Prostate gland (tissue), 2 donors: ENCODE measurements at regions not wholly inside any gene's neighbourhood (a gene's known extent, or its start where the extent isn't known, plus 50 kb on each side); places are given as distances from the start of the nearest gene placed in this dataset.
A peak's percentile ranks its signal among the peaks of the same experiment; 100 is the strongest.

Source experiments
- DNase-seq: peaks from one replicate; pipeline ENCODE4 v3.0.0-alpha.2; 2019; ENCODE audit warnings: low spot score
- H3K27ac ChIP-seq, 2 donors: fragments of 200-600 bp; sonication (generic); 2 replicates each; pipeline ENCODE4 v1.5.1; 2017 to 2019
- H3K27me3 ChIP-seq: fragments of 200-600 bp; sonication (generic); replicated peaks from 2 replicates; pipeline ENCODE4 v1.5.1; 2019; ENCODE audit not compliant: insufficient read depth
- H3K36me3 ChIP-seq, 2 donors: fragments of 200-600 bp; sonication (generic); 1 replicate in 1 of 2; 2 replicates in 1 of 2; pipeline versions ENCODE4 v1.5.1 to v1.8.1; 2017 to 2019
- H3K4me1 ChIP-seq: fragments of 200-600 bp; sonication (generic); replicated peaks from 2 replicates; pipeline ENCODE4 v1.5.1; 2019
- H3K4me3 ChIP-seq, 2 donors: fragments of 200-600 bp; sonication (generic); 2 replicates each; pipeline ENCODE4 v1.5.1; 2017 to 2019
- H3K9me3 ChIP-seq: fragments of 200-600 bp; sonication (generic); 2 replicates; pipeline ENCODE4 v1.5.1; 2017
- CTCF ChIP-seq, 4 experiments: fragments of 200-600 bp in 2 of 4; fragments of 450-650 bp in 2 of 4; sonication (generic) in 2 of 4; IDR thresholded peaks; 1 replicate in 3 of 4; 2 replicates in 1 of 4; pipeline ENCODE4 v1.5.1; 2016 to 2019; ENCODE audit warnings: antibody characterized with exemption in 4 of 4, mild to moderate bottlenecking in 2 of 4, moderate library complexity in 2 of 4
- POLR2A ChIP-seq: fragments of 450-650 bp; IDR thresholded peaks from one replicate; pipeline ENCODE4 v1.6.1; 2016; ENCODE audit warnings: antibody characterized with exemption, mild to moderate bottlenecking
- POLR2AphosphoS5 ChIP-seq: sonication (generic); formaldehyde crosslinking; IDR thresholded peaks from one replicate; pipeline ENCODE4 v1.6.1; 2017; ENCODE audit warnings: antibody characterized with exemption
- WGBS: methylation state at CpG from one replicate; pipeline ENCODE4 v1.1.5; 2018; 5-methylcytosine and 5-hydroxymethylcytosine counted together
- intact Hi-C: fragments of 100-400 bp; cut with DNase I; formaldehyde crosslinking; loops from one replicate; pipeline ENCODE4 v1.14.2; 2022

- Histone ChIP-seq H3K27ac (no peak overlapping the region), H3K27me3 (no peaks in the 10 kb centered on the region), H3K4me1 (no peaks in the 10 kb centered on the region), H3K4me3 (no peak overlapping the region), H3K9me3 (no peaks in the 10 kb centered on the region), H3K36me3 (no peaks in the 10 kb centered on the region)
- intact Hi-C loops, result no loop called here
- WGBS, result 96% methylated on average over 4 of the region's 4 CpGs
- no peak for TF ChIP-seq POLR2A
- no peak for TF ChIP-seq CTCF (IDR thresholded peaks at IDR 0.05)
- TF ChIP-seq POLR2AphosphoS5, result no peak
- no peak for DNase-seq
Measured at GRCh38 chr17:14854691-14855090, 410.4 kb downstream of the PMP22 start.

GRCh38 chr17:14845591-14846281, 419.4 kb downstream of the PMP22 start:
- Histone ChIP-seq H3K27me3 (no peaks in the 10 kb centered on the region), H3K9me3 (no peaks in the 10 kb centered on the region), H3K36me3 (no peaks in the 10 kb centered on the region), H3K4me1 (no peaks in the 10 kb centered on the region), H3K4me3 (no peak overlapping the region), H3K27ac (no peak overlapping the region)
- TF ChIP-seq POLR2A (no peak), CTCF (IDR thresholded peaks at IDR 0.05) (no peak), POLR2AphosphoS5 (peak; percentile 42)
- WGBS, result 25% methylated on average over 8 of the region's 8 CpGs
- DNase-seq, result peak; percentile 64
- intact Hi-C loops, result no loop called here

GRCh38 chr17:14843086-14843795, 421.9 kb downstream of the PMP22 start:
- intact Hi-C loops, result no loop called here
- WGBS, result 76% methylated on average over 8 of the region's 8 CpGs

GRCh38 chr17:14840616-14841231, 424.4 kb downstream of the PMP22 start:
- H3K36me3 ChIP-seq, result no peaks in the 10 kb centered on the region
- no peak overlapping the region for H3K4me3 ChIP-seq
- H3K27me3 ChIP-seq, result no peaks in the 10 kb centered on the region
- intact Hi-C loops, result no loop called here
- 81% methylated on average over 3 of the region's 3 CpGs for WGBS
- no peaks in the 10 kb centered on the region for H3K9me3 ChIP-seq
- no peaks in the 10 kb centered on the region for H3K4me1 ChIP-seq
- TF ChIP-seq POLR2A, result no peak
- no peak for TF ChIP-seq CTCF (IDR thresholded peaks at IDR 0.05)
- no peak for TF ChIP-seq POLR2AphosphoS5
- H3K27ac ChIP-seq, result no peak overlapping the region
- no peak for DNase-seq

More at GRCh38 chr17:14843086-14843795, 421.9 kb downstream of the PMP22 start:
- Histone ChIP-seq H3K4me3 (no peak overlapping the region), H3K9me3 (no peaks in the 10 kb centered on the region), H3K27ac (no peak overlapping the region), H3K36me3 (no peaks in the 10 kb centered on the region), H3K27me3 (no peaks in the 10 kb centered on the region), H3K4me1 (no peaks in the 10 kb centered on the region)
- TF ChIP-seq POLR2A (no peak), CTCF (IDR thresholded peaks at IDR 0.05) (no peak), POLR2AphosphoS5 (no peak)
- DNase-seq, result no peak
